HCT116 (cell line): ENCODE measurements at regions not wholly inside any gene's neighbourhood (a gene's known extent, or its start where the extent isn't known, plus 50 kb on each side); places are given as distances from the start of the nearest gene placed in this dataset.

Source experiments
- ATAC-seq: fragments of 200-7000 bp; cut with Tn5 transposase; 2 replicates; pipeline ENCODE4 v1.9.1; 2020; ENCODE audit warnings: mild to moderate bottlenecking, moderate library complexity
- BruUV-seq: library from RNA; stranded (reverse); fragments of 400-500 nt; replicated peaks from 2 replicates; lab custom pipeline; 2021; lab: Mats Ljungman, UMichigan
- CTCF ChIA-PET: fragments of 300-600 bp; sonication (Branson Sonifier 250); formaldehyde crosslinking; loops from one replicate; lab custom pipeline; 2021; ENCODE audit warnings: antibody characterized with exemption; lab: Charles Lee
- POLR2A ChIA-PET: fragments of 300-600, 350-600 bp; sonication (Branson Sonifier 250); formaldehyde crosslinking; loops from one replicate; lab custom pipeline; 2021; ENCODE audit warnings: antibody characterized with exemption; lab: Charles Lee
- RAD21 ChIA-PET, 2 experiments: fragments of 300-600 bp; sonication (Branson Sonifier 250); formaldehyde crosslinking; loops; one replicate each; lab custom pipeline; 2023; ENCODE audit warnings: low total read pairs in 2 of 2; ENCODE audit not compliant: uncharacterized antibody in 2 of 2, unreplicated experiment in 2 of 2, low non-redundant PET in 1 of 2; lab: Charles Lee
- DNase-seq: peaks from one replicate; pipeline ENCODE4 v3.0.0-alpha.2; 2010; ENCODE audit warnings: low read depth, low spot score
- H2AFZ ChIP-seq: fragments of 200-600 bp; shearing (Covaris generic), sonication (generic); 2 replicates; pipeline ENCODE4 v1.6.1; 2017; ENCODE audit warnings: low read depth, mixed run types, mixed read lengths, antibody characterized with exemption, low read length; ENCODE audit not compliant: poor library complexity, severe bottlenecking
- H3K27ac ChIP-seq: 2 replicates; pipeline ENCODE4 v1.5.1; 2012; ENCODE audit warnings: low read depth, low read length
- H3K27me3 ChIP-seq: fragments of 200-600 bp; sonication (generic); 2 replicates; pipeline ENCODE4 v1.6.1; 2016; ENCODE audit warnings: mixed run types, low read length, mixed read lengths; ENCODE audit not compliant: insufficient read depth
- H3K36me3 ChIP-seq, 2 experiments: fragments of 200-500 bp in 1 of 2; fragments of 200-600 bp in 1 of 2; sonication (Bioruptor generic) in 1 of 2; sonication (generic) in 1 of 2; 2 replicates each; pipeline versions ENCODE4 v1.5.1 to v1.6.1; 2014 to 2016; ENCODE audit warnings: low read length in 2 of 2, inconsistent platforms in 1 of 2, mixed read lengths in 1 of 2, mixed run types in 1 of 2; ENCODE audit not compliant: insufficient read depth in 2 of 2, control insufficient read depth in 1 of 2
- H3K4me1 ChIP-seq, 2 experiments: fragments of 200-600 bp in 1 of 2; sonication (generic) in 1 of 2; 2 replicates each; pipeline versions ENCODE4 v1.5.1 to v1.6.1; 2012 to 2017; ENCODE audit warnings: low read length in 2 of 2, inconsistent platforms in 1 of 2, mild to moderate bottlenecking in 1 of 2, mixed read lengths in 1 of 2, mixed run types in 1 of 2, moderate library complexity in 1 of 2; ENCODE audit not compliant: insufficient read depth in 2 of 2, control insufficient read depth in 1 of 2
- H3K4me2 ChIP-seq: fragments of 200-600 bp; sonication (generic); 2 replicates; pipeline ENCODE4 v1.6.1; 2017; ENCODE audit warnings: mixed run types, low read length, mixed read lengths
- H3K4me3 ChIP-seq, 2 experiments: fragments of 200-600 bp in 1 of 2; sonication (generic) in 1 of 2; replicated peaks in 1 of 2; 2 replicates each; pipeline ENCODE4 v1.5.1; 2011 to 2016; ENCODE audit warnings: low read length in 2 of 2, control low read depth in 1 of 2, low read depth in 1 of 2, mild to moderate bottlenecking in 1 of 2, mixed read lengths in 1 of 2, mixed run types in 1 of 2
- H3K79me2 ChIP-seq: fragments of 200-600 bp; sonication (generic); 2 replicates; pipeline ENCODE4 v1.6.1; 2017; ENCODE audit warnings: mild to moderate bottlenecking, mixed run types, low read length, moderate library complexity, mixed read lengths; ENCODE audit not compliant: insufficient read depth
- H3K9ac ChIP-seq: fragments of 200-600 bp; sonication (generic); 2 replicates; pipeline ENCODE4 v1.6.1; 2016; ENCODE audit warnings: low read length, mixed read lengths
- H3K9me2 ChIP-seq: fragments of 200-600 bp; sonication (generic), shearing (Covaris generic); 2 replicates; pipeline ENCODE4 v1.6.1; 2017; ENCODE audit warnings: mixed run types, mild to moderate bottlenecking, moderate library complexity; ENCODE audit not compliant: insufficient read depth
- H3K9me3 ChIP-seq, 2 experiments: fragments of 200-500 bp in 1 of 2; fragments of 200-600 bp in 1 of 2; sonication (Bioruptor generic) in 1 of 2; sonication (generic) in 1 of 2; 2 replicates each; pipeline ENCODE4 v1.6.1; 2014 to 2017; ENCODE audit warnings: low read length in 2 of 2, mixed read lengths in 2 of 2, inconsistent platforms in 1 of 2, low read depth in 1 of 2, mild to moderate bottlenecking in 1 of 2, mixed run types in 1 of 2, moderate library complexity in 1 of 2; ENCODE audit not compliant: control insufficient read depth in 1 of 2, insufficient read depth in 1 of 2
- H4K20me1 ChIP-seq: fragments of 200-600 bp; sonication (generic), shearing (Covaris generic); 2 replicates; pipeline ENCODE4 v1.6.1; 2017; ENCODE audit warnings: mixed run types, mild to moderate bottlenecking, moderate library complexity; ENCODE audit not compliant: insufficient read depth
- CEBPB ChIP-seq: IDR thresholded peaks from 2 replicates; pipeline ENCODE4 v1.6.1; 2012; ENCODE audit warnings: low read depth
- FOSL1 ChIP-seq: IDR thresholded peaks from 2 replicates; pipeline ENCODE4 v1.6.1; 2012; ENCODE audit warnings: low read depth
- POLR2AphosphoS5 ChIP-seq: IDR thresholded peaks from 2 replicates; pipeline ENCODE4 v1.6.1; 2011; ENCODE audit warnings: mild to moderate bottlenecking, low read depth, low read length, moderate library complexity
- SIN3A ChIP-seq: IDR thresholded peaks from 2 replicates; pipeline ENCODE4 v1.6.1; 2012; ENCODE audit warnings: low read depth
- TCF7L2 ChIP-seq: IDR thresholded peaks from 2 replicates; pipeline ENCODE4 v1.7.0; 2011; ENCODE audit warnings: borderline replicate concordance, inconsistent platforms; ENCODE audit not compliant: insufficient read depth, insufficient read length; ENCODE audit errors: extremely low read depth
- YY1 ChIP-seq: IDR thresholded peaks from 2 replicates; pipeline ENCODE4 v1.6.1; 2011; ENCODE audit warnings: low read length, low read depth, moderate library complexity, mild to moderate bottlenecking; ENCODE audit not compliant: insufficient replicate concordance; ENCODE audit errors: extremely low read depth
- ZFX ChIP-seq: fragments of 450-650 bp; IDR thresholded peaks from 2 replicates; pipeline ENCODE4 v1.6.1; 2017
- ZNF274 ChIP-seq: fragments of 200-500 bp; sonication (Bioruptor generic); IDR thresholded peaks from 2 replicates; pipeline ENCODE4 v1.6.1; 2014; ENCODE audit warnings: mild to moderate bottlenecking, low read depth, low read length, inconsistent platforms
- intact Hi-C: fragments of 100-400 bp; cut with micrococcal nuclease; formaldehyde crosslinking; loops from 2 replicates; pipeline ENCODE4 v1.10.0; 2022
- TF ChIP-seq, protein P1 (sequence below), 3 experiments: fragments of 200-600 bp in 1 of 3; sonication (generic) in 1 of 3; IDR thresholded peaks in 2 of 3; conservative IDR thresholded peaks in 1 of 3; 2 replicates each; pipeline ENCODE4 v1.5.1; 2012 to 2017; ENCODE audit warnings: low read depth in 2 of 3, low read length in 2 of 3, antibody characterized with exemption in 1 of 3, borderline replicate concordance in 1 of 3, control low read depth in 1 of 3, mild to moderate bottlenecking in 1 of 3, mixed read lengths in 1 of 3, mixed run types in 1 of 3, moderate library complexity in 1 of 3; ENCODE audit not compliant: insufficient read depth in 1 of 3
- TF ChIP-seq, protein P2 (sequence below): IDR thresholded peaks from 2 replicates; pipeline ENCODE4 v1.6.1; 2012
- TF ChIP-seq, protein P3 (sequence below): IDR thresholded peaks from 2 replicates; pipeline ENCODE4 v1.6.1; 2012

DNA sequence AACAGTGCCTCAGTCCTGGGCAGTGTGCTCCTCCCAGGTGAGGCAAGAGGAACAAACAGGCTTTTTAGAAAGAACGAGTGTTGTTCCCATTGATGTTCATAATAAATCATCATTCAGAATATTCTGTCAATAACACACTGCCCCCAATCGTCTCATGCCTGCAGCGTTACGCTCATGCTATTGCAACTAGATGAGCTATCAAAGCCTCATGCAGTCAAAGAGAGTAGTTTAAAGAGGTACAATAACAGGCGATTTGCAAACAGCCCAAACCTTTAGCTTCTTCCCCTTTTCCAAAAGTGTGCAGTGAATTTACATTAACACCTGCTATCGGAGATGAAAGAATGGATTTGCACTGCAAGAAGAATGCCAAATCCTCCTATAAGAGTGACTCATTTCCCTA lies 1164.7 kb upstream of the MAP3K7 start:
- Histone ChIP-seq H4K20me1 (no peaks in the 10 kb centered on the region), H3K27ac (no peak overlapping the region), H3K27me3 (no peaks in the 10 kb centered on the region), H3K36me3 (no peaks in the 10 kb centered on the region), H3K4me1 (no peaks in the 10 kb centered on the region), H3K4me2 (no peak overlapping the region), H3K79me2 (no peaks in the 10 kb centered on the region), H3K9ac (no peak overlapping the region), H3K9me3 (peaks cover 5 to 26% of the 10 kb centered on the region in 2 experiments; a peak in 2 of 4 replicates), H3K4me3 (no peak overlapping the region), H3K9me2 (no peaks in the 10 kb centered on the region), H2AFZ (no peak overlapping the region)
- no peak for TF ChIP-seq CEBPB
- TF ChIP-seq TCF7L2 = no peak
- no peak for TF ChIP-seq FOSL1
- no peak for TF ChIP-seq SIN3A
- TF ChIP-seq, protein P1, sequence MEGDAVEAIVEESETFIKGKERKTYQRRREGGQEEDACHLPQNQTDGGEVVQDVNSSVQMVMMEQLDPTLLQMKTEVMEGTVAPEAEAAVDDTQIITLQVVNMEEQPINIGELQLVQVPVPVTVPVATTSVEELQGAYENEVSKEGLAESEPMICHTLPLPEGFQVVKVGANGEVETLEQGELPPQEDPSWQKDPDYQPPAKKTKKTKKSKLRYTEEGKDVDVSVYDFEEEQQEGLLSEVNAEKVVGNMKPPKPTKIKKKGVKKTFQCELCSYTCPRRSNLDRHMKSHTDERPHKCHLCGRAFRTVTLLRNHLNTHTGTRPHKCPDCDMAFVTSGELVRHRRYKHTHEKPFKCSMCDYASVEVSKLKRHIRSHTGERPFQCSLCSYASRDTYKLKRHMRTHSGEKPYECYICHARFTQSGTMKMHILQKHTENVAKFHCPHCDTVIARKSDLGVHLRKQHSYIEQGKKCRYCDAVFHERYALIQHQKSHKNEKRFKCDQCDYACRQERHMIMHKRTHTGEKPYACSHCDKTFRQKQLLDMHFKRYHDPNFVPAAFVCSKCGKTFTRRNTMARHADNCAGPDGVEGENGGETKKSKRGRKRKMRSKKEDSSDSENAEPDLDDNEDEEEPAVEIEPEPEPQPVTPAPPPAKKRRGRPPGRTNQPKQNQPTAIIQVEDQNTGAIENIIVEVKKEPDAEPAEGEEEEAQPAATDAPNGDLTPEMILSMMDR (IDR thresholded peaks at IDR 0.05 in 2 of 3, conservative IDR thresholded peaks at IDR 0.05 in 1 of 3; ENCODE audit: borderline replicate concordance in 1 of 3, insufficient read depth in 1 of 3, low read depth in 2 of 3, low read length in 2 of 3) = no peak
- TF ChIP-seq POLR2AphosphoS5 = no peak
- ChIA-PET CTCF (no interaction called here), POLR2A (no interaction called here), RAD21 (no interaction called here)
- intact Hi-C loops = no loop called here
- DNase-seq (no peak), ATAC-seq (no peak)
- no TSS peak for BruUV-seq

DNA sequence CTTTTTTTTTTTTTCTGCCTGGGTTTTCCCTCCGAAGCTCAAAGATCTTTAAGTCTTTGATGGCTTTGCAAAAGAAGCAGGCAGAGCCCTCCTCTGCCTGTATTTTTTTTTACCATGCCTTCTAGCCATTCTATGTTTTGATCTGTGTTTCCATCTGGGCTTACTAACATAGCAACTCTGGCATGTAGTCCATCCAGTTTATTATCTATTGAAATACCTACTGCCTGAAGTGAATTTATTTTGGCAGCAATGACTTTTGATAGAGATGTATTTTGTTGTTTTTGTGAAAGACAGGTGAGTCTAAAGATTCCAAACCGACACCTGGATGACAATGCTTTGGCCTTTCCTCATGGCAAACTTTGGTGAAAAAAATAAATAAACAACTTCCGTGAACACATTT lies 1157.7 kb upstream of the MAP3K7 start:
- H3K9me2 ChIP-seq = no peaks in the 10 kb centered on the region
- DNase-seq = no peak
- BruUV-seq = no TSS peak
- RAD21 ChIA-PET = no interaction called here
- TF ChIP-seq ZFX (no peak), ZNF274 (no peak), YY1 (no peak)
- TF ChIP-seq, protein P2, sequence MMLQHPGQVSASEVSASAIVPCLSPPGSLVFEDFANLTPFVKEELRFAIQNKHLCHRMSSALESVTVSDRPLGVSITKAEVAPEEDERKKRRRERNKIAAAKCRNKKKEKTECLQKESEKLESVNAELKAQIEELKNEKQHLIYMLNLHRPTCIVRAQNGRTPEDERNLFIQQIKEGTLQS = no peak
- TF ChIP-seq, protein P3, sequence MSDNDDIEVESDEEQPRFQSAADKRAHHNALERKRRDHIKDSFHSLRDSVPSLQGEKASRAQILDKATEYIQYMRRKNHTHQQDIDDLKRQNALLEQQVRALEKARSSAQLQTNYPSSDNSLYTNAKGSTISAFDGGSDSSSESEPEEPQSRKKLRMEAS = no peak
- no peaks in the 10 kb centered on the region for H3K27me3 ChIP-seq
- H3K9me3 ChIP-seq = peaks cover 0 to 25% of the 10 kb centered on the region in 2 experiments; a peak in 2 of 4 replicates
- no peak for ATAC-seq
- no peaks in the 10 kb centered on the region for H3K79me2 ChIP-seq
- CTCF ChIA-PET = no interaction called here
- POLR2A ChIA-PET = no interaction called here
- H3K36me3 ChIP-seq = no peaks in the 10 kb centered on the region
- H3K4me3 ChIP-seq = no peak overlapping the region
- no peak overlapping the region for H2AFZ ChIP-seq
- no peak overlapping the region for H3K27ac ChIP-seq
- no peaks in the 10 kb centered on the region for H4K20me1 ChIP-seq
- no peaks in the 10 kb centered on the region for H3K4me1 ChIP-seq
- intact Hi-C loops = no loop called here
- no peak overlapping the region for H3K4me2 ChIP-seq
- no peak overlapping the region for H3K9ac ChIP-seq
